ENCODE measurements at regions not wholly inside any gene's neighbourhood (a gene's known extent, or its start where the extent isn't known, plus 50 kb on each side); places are given as distances from the start of the nearest gene placed in this dataset.
"Not testable (repeated sequence)": the region's sequence is repeated elsewhere in the genome, so short reads cannot be mapped to it uniquely, and the experiment has no call there.

GRCh38 chr20:25848222-25848621, 151.6 kb upstream of the ZNF337 start:
- H3K4me3 ChIP-seq (ENCODE audit: low read length) = no peak overlapping the region
- TF ChIP-seq CTCF (conservative IDR thresholded peaks at IDR 0.05; ENCODE audit: low read length) = no peak
- DNase-seq (ENCODE audit: low read depth) = no peak

GRCh38 chr20:25844640-25845039, 148.0 kb upstream of the ZNF337 start:
- not testable (repeated sequence) for DNase-seq (ENCODE audit: low read depth); H3K4me3 ChIP-seq (ENCODE audit: low read length)

GRCh38 chr20:25813511-25813910, 116.9 kb upstream of the ZNF337 start:
- not testable (repeated sequence) for DNase-seq (ENCODE audit: low read depth); H3K4me3 ChIP-seq (ENCODE audit: low read length)

GRCh38 chr20:25798174-25798993, 101.7 kb upstream of the ZNF337 start:
- H3K4me3 ChIP-seq (ENCODE audit: low read length); DNase-seq (ENCODE audit: low read depth): not testable (repeated sequence)

- H3K4me3 ChIP-seq (ENCODE audit: low read length); DNase-seq (ENCODE audit: low read depth): not testable (repeated sequence)
Measured at GRCh38 chr20:25797062-25797461, 100.4 kb upstream of the ZNF337 start.

GRCh38 chr20:25777241-25777640, 80.6 kb upstream of the ZNF337 start:
- H3K4me3 ChIP-seq (ENCODE audit: low read length); DNase-seq (ENCODE audit: low read depth): not testable (repeated sequence)

- not testable (repeated sequence) for H3K4me3 ChIP-seq (ENCODE audit: low read length); DNase-seq (ENCODE audit: low read depth)
Measured at GRCh38 chr20:25774711-25775110, 78.1 kb upstream of the ZNF337 start.

GRCh38 chr20:25774203-25774602, 77.5 kb upstream of the ZNF337 start:
- not testable (repeated sequence) for DNase-seq (ENCODE audit: low read depth); H3K4me3 ChIP-seq (ENCODE audit: low read length)

- not testable (repeated sequence) for H3K4me3 ChIP-seq (ENCODE audit: low read length); DNase-seq (ENCODE audit: low read depth)
Measured at GRCh38 chr20:25772437-25772836, 75.8 kb upstream of the ZNF337 start.

- H3K4me3 ChIP-seq (ENCODE audit: low read length); DNase-seq (ENCODE audit: low read depth): not testable (repeated sequence)
Measured at GRCh38 chr20:25771818-25772217, 75.2 kb upstream of the ZNF337 start.

GRCh38 chr20:25761596-25761995, 64.9 kb upstream of the ZNF337 start:
- no peak overlapping the region for H3K4me3 ChIP-seq (ENCODE audit: low read length)
- DNase-seq (ENCODE audit: low read depth) = no peak
- TF ChIP-seq CTCF (conservative IDR thresholded peaks at IDR 0.05; ENCODE audit: low read length) = no peak

GRCh38 chr20:25761046-25761445, 64.4 kb upstream of the ZNF337 start:
- H3K4me3 ChIP-seq (ENCODE audit: low read length); DNase-seq (ENCODE audit: low read depth): not testable (repeated sequence)
